HG02943 (cell line): ENCODE measurements at regions not wholly inside any gene's neighbourhood (a gene's known extent, or its start where the extent isn't known, plus 50 kb on each side); places are given as distances from the start of the nearest gene placed in this dataset.

ENCODE experiments used
- ATAC-seq: cut with Tn5 transposase; IDR thresholded peaks from one replicate; pipeline ENCODE4 v1.9.1; 2021; ENCODE audit warnings: mild to moderate bottlenecking, low read depth, moderate library complexity; ENCODE audit not compliant: unreplicated experiment

DNA sequence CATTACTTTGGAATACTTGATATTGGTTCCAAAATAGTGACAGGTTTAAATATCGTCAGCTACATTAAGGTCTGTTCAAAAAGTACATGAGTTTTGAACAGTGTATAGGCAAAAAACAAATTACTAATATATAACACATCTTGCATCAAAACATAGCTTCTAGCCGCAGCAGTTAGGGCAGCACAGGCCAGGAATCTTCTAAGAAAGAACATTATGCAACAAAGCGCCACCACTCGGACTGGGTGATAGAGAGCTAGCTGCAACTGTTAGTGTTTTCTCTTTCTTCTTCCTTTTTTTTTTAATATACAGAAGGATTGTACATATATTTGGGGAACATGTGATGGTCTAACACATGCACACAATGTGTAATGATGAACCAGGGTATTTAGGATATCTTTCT, 504.5 kb downstream of the NR2F1-AS1 start:
- no peak for ATAC-seq

DNA sequence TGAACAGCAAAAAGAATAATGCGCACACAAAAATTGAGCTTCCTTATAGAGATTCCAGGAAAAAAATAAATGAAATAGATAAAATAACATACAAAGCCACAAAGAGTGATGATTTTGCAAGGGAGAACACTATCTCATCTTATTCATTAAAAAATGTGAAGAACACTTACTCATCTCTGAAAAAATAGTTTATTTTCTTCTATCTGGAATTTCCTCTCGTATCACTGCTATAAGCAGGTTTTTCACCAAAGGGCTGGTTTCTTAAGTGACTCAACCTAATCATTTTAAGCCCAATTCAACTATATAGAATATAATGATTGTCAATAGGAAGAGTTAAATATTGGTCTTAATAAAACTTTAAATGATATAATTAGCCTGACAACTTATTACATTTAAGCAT, 504.9 kb downstream of the NR2F1-AS1 start:
- no peak for ATAC-seq

DNA sequence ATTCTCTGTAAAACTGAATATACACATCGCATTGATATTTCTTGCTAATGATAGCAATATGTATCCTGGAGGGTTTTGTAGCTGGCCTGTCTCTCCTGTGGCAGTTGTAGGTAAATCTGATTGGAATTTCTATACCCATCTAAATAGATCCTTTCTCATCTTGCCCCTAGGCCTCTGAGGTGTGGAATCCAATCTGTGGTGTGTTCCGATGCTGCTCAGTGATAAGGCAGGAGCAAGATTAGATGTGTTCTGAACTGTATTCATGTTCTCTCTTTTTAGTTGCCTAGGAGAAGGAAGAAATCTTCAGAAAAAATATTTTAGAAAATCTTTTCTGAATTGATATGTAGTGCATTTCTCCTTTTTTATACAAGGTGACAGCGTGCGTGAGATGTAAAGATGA, 507.5 kb downstream of the NR2F1-AS1 start:
- no peak for ATAC-seq

DNA sequence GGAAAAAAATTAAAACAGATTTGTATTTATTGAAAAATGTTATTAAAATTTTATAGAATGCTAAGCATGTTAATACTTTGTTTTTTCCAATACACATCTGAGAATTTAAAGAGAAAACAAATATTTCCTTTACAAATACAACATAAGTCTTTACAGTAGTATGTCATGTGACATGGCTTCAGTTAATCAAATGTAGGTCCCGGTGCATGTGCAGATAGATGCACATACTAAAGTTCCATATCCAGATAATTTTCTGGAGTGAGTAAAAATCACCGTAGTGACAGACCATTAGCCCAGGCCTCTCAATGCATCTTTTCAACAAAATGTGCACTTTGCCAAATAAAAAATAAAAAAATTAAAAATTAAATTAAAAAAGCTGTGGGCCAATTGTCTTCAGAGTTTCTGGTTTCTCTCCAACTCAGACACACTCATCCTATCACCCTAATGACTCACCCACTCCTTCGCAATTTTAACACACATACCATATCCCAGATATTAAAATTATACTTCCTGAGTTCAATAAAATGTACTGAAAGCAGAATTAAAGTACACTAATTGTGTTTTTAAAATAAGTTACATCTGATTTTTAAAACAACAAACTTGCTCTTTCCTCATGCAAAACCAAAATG, 508.1 kb downstream of the NR2F1-AS1 start:
- no peak for ATAC-seq

DNA sequence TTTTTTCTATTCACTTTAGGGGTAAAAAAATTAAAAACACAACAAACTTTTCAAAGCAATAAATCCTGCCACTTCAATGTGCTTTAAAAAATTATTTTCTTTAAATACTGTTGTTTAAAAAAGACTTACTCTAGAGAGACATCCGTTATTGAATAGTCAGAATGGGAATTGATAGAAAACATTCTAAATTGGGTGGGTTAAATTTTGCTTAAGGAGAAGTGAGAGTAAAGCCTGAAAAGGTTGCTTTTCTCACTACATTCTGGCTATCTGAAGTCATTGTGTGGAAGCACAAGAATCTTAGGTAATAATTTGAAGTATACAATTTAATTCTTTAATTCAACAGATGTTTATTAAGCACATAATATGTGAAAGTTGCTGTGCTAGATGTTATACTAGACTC, 509.3 kb downstream of the NR2F1-AS1 start:
- ATAC-seq, result no peak

DNA sequence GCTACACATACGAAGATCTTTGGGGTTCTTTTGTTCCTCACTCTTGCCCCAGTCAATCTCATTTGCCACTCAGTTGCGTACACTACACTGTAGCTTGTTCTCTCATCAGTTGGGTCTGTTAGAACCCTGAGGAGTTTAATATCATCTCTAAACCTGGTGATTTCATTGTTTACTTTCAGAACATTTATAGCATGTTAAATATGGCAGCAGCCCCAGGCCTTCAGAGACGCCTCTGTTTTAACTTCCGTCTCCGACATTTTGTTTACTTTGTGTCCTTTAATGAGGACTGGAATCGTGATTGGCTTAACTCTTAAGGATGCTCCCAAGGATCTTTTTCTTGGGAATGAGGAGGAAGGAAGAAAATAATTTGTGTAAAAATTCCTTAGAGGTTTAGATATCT, 510.1 kb downstream of the NR2F1-AS1 start:
- no peak for ATAC-seq

DNA sequence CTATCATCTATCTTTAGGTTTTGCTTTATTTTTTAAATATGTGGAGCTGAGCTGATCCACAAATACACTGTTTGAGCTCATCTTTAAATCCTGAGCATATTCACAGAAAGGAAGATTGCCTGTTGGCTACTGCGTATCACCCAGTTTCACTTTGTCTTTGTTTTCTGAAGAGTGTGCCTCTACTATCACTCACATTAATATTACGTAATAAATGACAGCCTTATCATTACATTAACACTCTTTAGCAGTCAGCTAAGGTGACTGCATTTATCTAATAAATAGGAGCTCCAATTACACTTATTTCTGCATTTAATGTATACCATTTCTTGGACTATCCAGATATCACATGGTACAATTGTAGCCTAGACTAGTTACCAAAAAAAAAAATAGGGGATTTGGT, 511.7 kb downstream of the NR2F1-AS1 start:
- no peak for ATAC-seq

DNA sequence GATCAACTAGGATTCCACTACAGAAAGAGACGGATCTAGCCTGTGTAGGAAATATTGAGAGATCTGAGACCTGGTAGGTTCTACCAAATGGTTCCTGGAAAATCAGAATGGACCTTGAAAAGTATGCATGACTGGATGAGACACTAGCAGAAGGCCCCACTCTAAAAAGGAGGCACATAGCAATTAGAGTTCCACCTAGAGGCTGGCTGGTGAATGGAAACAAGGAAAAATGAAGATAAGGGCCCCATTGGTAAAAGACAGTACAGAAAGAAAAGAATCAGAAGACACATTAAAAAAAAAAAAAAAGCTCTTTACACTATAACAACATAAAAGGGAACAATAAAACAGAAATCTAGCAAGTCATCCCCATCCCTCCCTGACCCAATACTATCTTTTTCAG, 518.5 kb downstream of the NR2F1-AS1 start:
- ATAC-seq, result no peak

DNA sequence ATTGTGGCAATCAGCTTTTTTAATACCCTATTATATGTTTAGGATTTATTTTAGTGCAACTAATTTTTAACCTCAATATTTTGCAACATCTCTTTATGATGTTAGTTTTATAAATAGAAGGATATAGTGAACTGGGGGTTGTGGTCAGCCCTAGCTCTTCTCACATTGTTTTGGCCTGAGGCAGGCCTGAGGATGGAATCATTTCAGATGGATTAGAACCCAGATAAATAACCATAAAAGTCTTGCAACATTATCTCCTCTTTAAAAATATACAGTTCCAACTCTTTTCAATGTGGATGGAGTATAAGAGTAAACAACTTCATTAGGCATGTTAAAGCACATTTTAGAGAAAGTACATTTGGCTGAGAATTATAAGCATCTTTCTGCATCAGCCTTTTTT, 522.7 kb downstream of the NR2F1-AS1 start:
- no peak for ATAC-seq

DNA sequence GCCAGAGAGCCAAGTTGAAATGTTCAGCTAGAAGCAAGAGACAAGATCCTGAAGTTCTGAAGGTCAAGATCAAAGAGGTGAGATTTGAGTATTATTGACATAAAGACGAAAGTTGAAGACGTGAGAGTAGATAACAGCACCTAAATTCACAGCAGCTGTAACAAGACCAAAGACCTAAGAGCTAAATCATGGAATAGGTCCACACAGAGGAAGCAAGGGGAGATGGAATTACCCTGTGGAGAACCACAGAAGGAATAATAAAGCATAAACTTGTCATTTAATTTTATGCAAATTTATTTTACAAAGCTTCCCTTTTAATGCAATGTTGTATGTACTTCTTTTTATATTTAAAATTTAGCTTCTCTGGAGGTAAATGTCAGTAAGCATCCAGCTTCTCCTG, 523.7 kb downstream of the NR2F1-AS1 start:
- ATAC-seq, result no peak

DNA sequence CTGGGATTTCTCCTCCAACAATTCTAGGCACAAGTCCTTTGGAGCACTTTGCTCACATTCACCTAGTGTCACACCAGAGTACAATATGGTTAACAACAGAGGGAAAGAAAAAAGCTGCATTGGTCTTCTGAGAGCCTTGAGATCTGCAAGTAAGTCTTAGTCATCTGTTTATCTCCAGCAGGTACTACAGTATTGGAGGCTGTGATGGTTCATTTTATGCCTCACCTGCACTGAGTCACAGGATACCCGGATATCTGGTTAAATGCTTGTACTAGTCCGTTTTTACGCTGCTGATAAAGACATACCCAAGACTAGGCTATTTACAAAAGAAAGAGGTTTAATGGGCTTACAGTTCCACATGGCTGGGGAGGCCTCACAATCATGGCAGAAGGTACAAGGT, 525.0 kb downstream of the NR2F1-AS1 start:
- no peak for ATAC-seq

DNA sequence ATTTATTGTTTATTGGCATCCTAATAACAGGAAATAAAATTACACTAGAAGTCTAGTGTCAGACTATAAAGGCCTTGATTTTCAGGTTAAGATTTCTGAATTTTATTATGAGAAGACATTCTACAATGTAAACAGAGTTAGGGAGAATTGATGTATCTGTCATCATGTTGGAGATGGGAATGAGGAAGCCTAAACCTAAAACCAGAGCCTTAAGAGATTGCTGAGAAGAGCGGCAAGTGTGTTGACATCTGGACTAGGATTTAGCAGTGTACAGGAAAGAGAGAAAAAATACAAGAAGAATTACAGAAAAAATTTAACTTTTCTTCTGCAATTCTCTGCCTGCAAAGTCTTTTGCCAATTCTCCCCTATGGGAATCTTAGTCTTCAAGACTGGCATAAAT, 525.5 kb downstream of the NR2F1-AS1 start:
- no peak for ATAC-seq

DNA sequence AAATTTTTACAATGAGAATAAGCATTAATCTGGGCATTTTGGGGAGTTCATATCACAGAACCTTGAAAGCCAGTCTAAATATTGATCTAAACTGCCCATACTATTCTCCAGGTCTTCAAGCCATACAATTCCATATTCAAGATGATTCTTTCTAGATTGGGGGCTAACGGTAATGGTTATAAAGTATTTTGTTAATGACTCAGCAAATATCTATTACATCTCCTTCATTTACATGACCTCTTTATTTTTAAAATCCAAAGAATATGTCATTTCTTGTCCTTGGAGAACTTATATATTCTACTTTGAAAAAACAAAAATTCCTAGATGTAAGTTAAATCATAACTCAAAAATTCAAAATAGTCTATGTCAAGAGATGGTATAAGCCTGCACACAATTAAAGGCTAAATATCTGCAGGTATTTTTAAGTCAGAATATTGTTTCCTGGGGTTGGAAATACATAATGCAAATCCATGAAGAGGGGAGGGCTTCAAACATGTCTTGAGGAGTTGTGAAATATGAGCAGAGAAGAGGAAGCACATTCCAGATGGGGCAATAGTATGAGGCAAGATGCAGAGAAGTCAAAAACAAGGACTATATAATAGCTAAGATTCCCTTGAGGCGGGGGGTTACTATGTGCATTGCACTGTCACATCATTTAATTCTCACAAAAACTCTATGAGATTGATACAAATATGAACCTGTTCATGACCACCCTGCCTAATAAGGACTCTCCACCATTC, 526.4 kb downstream of the NR2F1-AS1 start:
- ATAC-seq, result no peak

DNA sequence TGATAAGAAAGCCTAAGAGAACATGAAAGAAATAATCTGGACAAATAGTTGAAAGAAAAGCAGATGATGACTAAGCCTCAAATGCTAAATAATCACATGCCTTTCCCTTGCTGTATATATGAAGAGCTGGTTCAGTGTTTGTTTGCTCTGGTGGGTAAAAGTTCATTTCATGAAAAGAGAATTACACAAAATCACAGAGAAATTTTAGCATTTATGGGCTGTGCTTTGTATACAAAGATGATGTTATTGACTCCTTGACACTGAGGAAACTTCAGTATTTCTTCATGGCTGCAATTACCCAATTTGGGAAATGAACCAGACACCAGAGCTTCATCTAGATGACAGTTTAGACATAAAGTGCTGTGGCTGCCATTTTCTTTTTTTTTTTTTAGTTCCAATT, 527.2 kb downstream of the NR2F1-AS1 start:
- ATAC-seq, result no peak

DNA sequence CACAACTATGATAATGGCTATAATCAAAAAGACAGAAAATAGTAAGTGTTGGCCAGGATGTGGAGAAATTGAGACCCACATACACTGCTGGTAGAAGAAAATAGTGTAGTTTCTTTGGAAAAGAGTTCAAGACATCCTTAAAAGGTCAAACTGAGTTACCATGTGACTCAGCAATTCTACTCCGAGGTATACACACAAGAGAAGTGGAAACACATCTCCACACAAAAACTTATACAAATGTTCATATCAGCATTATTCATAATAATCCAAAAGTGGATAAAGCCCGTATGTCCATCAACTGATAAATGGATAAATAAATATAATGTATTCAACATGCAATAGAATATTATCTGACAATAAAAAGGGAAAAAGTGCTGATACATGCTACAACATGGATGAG, 532.2 kb downstream of the NR2F1-AS1 start:
- no peak for ATAC-seq

DNA sequence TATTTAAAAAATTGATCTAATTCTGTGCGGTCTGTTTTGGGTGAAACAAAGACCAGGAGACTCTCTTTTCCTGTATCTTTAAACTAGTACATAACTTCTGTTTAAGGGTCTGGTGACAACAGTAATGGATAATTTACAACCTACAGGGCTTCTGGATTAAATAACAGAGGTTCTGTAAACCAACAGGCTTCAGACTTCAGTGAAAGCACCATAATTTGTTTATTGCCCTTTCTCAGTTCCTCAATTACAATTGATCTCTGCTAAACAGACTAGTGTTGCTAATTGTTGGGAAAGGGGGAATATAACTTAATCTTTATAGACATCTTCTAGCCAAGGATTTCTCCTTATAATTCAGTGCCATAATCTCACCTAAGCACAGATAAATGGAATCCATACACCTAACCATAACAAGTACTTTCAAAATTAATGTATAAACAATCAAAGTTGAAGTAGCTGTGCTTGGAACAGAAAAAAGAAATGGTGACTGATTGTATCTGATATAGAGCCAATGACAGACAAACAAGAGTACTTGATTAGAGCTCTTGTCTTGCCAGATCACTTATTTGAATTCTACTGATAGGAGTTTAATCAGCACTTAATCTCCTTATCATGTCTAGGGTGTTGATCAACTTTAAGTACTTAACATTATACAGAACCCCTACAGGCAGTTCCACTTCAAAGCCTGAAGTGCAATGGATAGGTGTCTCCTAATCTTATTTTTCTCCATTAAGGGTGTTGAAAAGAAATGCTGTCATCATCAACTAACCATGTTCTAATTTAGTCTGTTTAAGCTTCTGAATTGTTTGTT, 536.0 kb downstream of the NR2F1-AS1 start:
- no peak for ATAC-seq

DNA sequence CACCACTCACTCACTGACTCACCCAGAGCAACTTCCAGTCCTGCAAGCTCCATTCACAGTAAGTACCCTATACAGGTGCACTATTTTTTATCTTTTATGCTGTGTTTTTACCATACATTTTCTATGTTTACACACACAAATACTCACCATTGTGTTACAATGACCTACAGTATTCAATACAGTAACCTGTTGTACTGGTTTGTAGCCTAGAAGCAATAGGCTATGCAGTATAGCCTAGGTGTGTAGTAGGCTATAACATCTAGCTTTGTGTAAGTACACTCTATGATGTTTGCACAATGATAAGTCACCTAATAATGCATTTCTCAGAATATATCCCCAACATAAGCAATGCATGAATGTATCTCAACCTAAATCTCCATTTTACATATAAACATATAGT, 541.1 kb downstream of the NR2F1-AS1 start:
- no peak for ATAC-seq

DNA sequence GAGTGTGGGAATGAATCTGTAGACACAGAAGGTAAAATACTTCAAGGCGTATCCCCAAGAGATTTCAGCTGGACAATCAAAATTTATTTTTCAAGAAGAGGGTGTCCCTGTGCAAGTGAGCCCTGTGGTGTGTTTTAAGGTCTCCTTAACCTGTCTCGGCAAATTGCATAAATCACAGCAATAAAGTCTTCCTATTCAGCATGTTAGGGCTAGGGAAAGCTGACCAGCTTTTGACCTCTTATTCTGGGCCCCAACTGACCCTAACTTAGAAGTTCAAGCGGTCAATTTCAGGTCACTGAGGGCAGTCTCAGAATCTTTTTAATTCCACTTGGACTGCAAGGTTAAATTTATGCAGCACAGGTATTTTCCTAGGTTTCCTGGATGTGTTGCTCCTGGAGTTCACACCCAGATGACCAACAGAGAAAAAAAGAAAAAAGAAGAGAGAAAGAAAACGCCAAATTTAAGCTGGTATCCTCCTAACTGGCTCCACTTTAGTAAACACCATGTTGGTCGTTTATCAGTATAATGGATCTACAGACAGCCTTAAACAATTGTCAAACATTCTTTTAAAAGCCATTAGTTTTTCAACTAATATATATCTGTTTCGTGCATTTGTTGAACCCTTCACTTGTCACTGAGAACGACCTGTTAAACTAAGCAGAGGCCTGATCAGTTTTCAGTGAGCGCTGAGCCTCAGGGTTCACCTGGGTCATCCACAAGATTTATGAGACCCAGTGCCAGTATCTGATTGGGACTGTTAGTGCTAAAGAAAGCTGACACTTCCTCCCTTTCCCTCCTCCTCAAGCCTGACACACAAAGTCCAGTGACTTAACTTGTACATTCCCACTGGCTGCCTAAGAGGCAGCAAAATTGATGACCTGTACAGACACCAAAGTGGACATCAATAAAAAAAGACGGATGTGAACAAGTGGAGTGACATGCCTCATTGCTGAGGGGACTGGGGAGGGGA, 546.1 kb downstream of the NR2F1-AS1 start:
- ATAC-seq, result no peak

DNA sequence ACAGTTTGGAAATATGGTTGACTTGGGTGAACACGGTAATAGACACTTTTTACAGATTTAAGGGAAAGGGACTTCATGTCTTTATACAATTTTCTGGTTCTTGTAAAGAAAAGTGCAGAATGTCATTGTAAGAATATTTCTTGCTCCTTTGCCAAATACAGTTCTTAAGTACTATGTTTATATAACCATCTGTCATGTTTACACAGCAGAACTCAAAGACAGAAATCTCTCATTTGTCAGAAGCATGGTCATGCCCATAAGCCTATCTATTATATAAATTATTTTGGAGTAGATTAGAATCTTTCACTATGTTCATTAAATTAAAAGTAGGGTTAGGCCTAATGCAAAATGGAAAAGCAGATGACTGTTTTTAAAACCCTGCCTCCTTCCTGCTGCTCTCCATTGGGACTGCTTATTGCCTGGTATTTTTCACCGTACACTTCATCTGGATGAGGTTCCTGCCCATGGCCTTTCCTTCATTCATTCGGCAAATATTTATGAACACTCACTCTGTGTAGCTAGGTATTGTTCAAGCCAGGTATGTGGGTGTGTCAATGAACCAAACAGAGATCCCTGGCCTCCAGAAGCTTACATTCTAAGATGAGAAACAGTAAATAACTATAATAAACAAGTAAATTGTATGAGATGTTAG, 558.1 kb downstream of the NR2F1-AS1 start:
- no peak for ATAC-seq

DNA sequence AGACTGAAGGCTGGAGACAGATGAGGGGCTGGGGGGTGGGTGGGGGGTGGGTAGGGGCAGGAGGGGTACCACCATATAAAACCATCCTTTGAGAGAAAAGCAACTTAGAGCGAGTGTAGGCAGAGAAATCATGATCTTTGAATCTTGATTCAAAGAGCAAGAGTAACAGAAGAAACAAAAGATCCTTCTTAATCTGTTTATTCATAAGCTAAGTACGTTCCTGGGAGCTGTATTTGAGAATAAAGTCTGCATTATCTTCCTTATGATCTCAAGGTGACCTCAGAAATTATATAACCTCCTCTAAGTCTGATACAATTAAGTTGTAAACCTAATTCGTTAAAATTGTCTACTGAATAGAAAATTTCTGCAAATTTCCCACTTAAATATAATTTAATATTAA, 558.8 kb downstream of the NR2F1-AS1 start:
- ATAC-seq, result no peak
